K562 (cell line): ENCODE measurements at regions not wholly inside any gene's neighbourhood (a gene's known extent, or its start where the extent isn't known, plus 50 kb on each side); places are given as distances from the start of the nearest gene placed in this dataset.

ENCODE experiments used
- ASH1L ChIP-seq: fragments of 450-650 bp; IDR thresholded peaks from 2 replicates; pipeline ENCODE4 v1.6.1; 2018; ENCODE audit warnings: borderline replicate concordance, mild to moderate bottlenecking, low read depth; ENCODE audit not compliant: partially characterized antibody
- BDP1 ChIP-seq: IDR thresholded peaks from 3 replicates; pipeline ENCODE4 v1.6.1; 2011; ENCODE audit not compliant: insufficient read length, insufficient read depth
- ETV5 ChIP-seq: sonication (generic); formaldehyde crosslinking; IDR thresholded peaks from 2 replicates; pipeline ENCODE4 v1.4.0; 2020; ENCODE audit warnings: low read depth, mild to moderate bottlenecking, missing genetic modification reagents
- GABPA ChIP-seq: fragments of 200-800 bp; sonication (Bioruptor generic); conservative IDR thresholded peaks from 2 replicates; pipeline ENCODE4 v1.6.1; 2016; ENCODE audit warnings: low read depth, missing genetic modification characterization, missing compliant biosample characterization
- KAT8 ChIP-seq: fragments of 450-650 bp; IDR thresholded peaks from 2 replicates; pipeline ENCODE4 v1.6.1; 2016; ENCODE audit warnings: low read depth, mild to moderate bottlenecking
- NEUROD1 ChIP-seq: fragments of 150-350 bp; IDR thresholded peaks from 2 replicates; pipeline ENCODE4 v1.6.1; 2014; ENCODE audit warnings: borderline replicate concordance, low read length, low read depth; ENCODE audit not compliant: partially characterized antibody
- PCBP2 ChIP-seq: fragments of 200-400 bp; formaldehyde crosslinking; IDR thresholded peaks from 2 replicates; pipeline ENCODE4 v1.6.1; 2018; ENCODE audit warnings: low read length, low read depth, mild to moderate bottlenecking, moderate library complexity; ENCODE audit not compliant: poor library complexity, severe bottlenecking
- PYGO2 ChIP-seq: fragments of 450-650 bp; IDR thresholded peaks from 2 replicates; pipeline ENCODE4 v1.6.1; 2016; ENCODE audit warnings: mild to moderate bottlenecking, missing genetic modification characterization, moderate library complexity, missing compliant biosample characterization
- RBM14 ChIP-seq: fragments of 200-400 bp; formaldehyde crosslinking; IDR thresholded peaks from 2 replicates; pipeline ENCODE4 v1.6.1; 2018; ENCODE audit warnings: low read depth, mild to moderate bottlenecking, low read length, moderate library complexity, borderline replicate concordance; ENCODE audit not compliant: insufficient read depth
- RHOXF2B ChIP-seq: fragments of 250-450 bp; sonication (Bioruptor Pico); conservative IDR thresholded peaks from 2 replicates; pipeline ENCODE4 v1.5.1; 2021
- SAFB ChIP-seq: fragments of 200-400 bp; formaldehyde crosslinking; IDR thresholded peaks from 2 replicates; pipeline ENCODE4 v1.6.1; 2017; ENCODE audit warnings: low read depth, low read length, borderline replicate concordance
- SNIP1 ChIP-seq: fragments of 450-650 bp; IDR thresholded peaks from 2 replicates; pipeline ENCODE4 v1.7.1; 2017; ENCODE audit warnings: low read depth, mild to moderate bottlenecking
- SNRNP70 ChIP-seq: fragments of 200-400 bp; formaldehyde crosslinking; optimal IDR thresholded peaks from 2 replicates; pipeline ENCODE3; 2017; ENCODE audit warnings: low read depth, low read length
- SPI1 ChIP-seq: IDR thresholded peaks from 2 replicates; pipeline ENCODE4 v1.6.1; 2011; ENCODE audit warnings: low read depth, low read length, control low read depth, borderline replicate concordance
- SRSF3 ChIP-seq: fragments of 200-400 bp; formaldehyde crosslinking; IDR thresholded peaks from 2 replicates; pipeline ENCODE4 v1.6.1; 2016; ENCODE audit warnings: mild to moderate bottlenecking, low read length, moderate library complexity; ENCODE audit not compliant: insufficient read depth
- ZNF3 ChIP-seq: fragments of 250-450 bp; sonication (Bioruptor Pico); IDR thresholded peaks from 2 replicates; pipeline ENCODE4 v1.5.0; 2021; ENCODE audit warnings: mild to moderate bottlenecking, moderate library complexity
- ZNF561 ChIP-seq: fragments of 450-650 bp; formaldehyde crosslinking; conservative IDR thresholded peaks from 2 replicates; pipeline ENCODE4 v1.4.0; 2020; ENCODE audit warnings: mild to moderate bottlenecking, moderate library complexity
- ZNF717 ChIP-seq: fragments of 250-450 bp; sonication (Bioruptor Pico); IDR thresholded peaks from 2 replicates; pipeline ENCODE4 v1.5.0; 2021
- TF ChIP-seq, protein P1 (sequence below): sonication (generic); formaldehyde crosslinking; IDR thresholded peaks from 2 replicates; pipeline ENCODE4 v1.8.0; 2023; ENCODE audit warnings: missing genetic modification reagents, mild to moderate bottlenecking, borderline replicate concordance
- TF ChIP-seq, protein P2 (sequence below): fragments of 450-650 bp; formaldehyde crosslinking; IDR thresholded peaks from 2 replicates; pipeline ENCODE4 v1.4.0; 2022; ENCODE audit warnings: missing genetic modification characterization
- TF ChIP-seq, protein P3 (sequence below): fragments of 250-450 bp; sonication (Bioruptor Pico); IDR thresholded peaks from 2 replicates; pipeline ENCODE4 v1.8.0; 2021; ENCODE audit warnings: mild to moderate bottlenecking, moderate library complexity

DNA sequence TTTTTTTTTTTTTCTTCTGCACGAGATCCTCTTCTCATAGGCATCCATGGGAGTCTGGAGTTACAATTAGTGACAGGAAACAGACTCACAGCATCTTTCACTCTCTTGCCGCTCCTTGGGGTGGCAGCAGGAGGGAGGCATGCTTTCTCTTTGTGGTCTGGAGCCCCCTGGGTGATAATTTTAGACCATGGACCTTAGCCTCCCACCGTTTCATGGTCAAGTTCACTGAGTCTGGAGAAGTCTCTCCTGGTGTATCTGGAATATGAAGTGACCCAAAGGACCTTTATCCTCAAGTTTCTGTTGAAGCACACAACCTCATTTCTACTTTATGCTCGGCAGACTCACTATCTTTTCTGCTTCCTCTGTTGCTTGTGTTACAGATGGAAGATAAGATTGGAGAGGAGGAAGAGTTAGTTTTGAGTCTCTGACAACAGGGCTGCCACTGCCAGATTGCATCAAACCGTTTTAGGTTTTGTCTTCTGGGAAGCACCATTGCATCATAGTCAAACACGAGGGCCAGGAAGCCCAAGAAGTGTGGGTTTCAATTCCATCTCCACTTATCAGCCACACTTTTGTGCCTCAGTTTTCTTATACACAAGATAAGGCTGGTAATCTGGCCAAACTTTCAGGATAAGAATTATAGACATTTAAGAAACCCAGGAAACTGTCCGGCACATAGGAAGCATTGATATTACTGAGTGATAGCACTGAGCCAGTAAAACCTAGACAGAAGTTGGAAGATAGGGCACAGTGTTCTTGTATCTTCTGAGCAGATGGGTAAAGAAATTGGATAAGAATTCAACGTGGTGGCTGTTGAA, 62.3 kb downstream of the ADCYAP1 start (continued):
- TF ChIP-seq, protein P1, sequence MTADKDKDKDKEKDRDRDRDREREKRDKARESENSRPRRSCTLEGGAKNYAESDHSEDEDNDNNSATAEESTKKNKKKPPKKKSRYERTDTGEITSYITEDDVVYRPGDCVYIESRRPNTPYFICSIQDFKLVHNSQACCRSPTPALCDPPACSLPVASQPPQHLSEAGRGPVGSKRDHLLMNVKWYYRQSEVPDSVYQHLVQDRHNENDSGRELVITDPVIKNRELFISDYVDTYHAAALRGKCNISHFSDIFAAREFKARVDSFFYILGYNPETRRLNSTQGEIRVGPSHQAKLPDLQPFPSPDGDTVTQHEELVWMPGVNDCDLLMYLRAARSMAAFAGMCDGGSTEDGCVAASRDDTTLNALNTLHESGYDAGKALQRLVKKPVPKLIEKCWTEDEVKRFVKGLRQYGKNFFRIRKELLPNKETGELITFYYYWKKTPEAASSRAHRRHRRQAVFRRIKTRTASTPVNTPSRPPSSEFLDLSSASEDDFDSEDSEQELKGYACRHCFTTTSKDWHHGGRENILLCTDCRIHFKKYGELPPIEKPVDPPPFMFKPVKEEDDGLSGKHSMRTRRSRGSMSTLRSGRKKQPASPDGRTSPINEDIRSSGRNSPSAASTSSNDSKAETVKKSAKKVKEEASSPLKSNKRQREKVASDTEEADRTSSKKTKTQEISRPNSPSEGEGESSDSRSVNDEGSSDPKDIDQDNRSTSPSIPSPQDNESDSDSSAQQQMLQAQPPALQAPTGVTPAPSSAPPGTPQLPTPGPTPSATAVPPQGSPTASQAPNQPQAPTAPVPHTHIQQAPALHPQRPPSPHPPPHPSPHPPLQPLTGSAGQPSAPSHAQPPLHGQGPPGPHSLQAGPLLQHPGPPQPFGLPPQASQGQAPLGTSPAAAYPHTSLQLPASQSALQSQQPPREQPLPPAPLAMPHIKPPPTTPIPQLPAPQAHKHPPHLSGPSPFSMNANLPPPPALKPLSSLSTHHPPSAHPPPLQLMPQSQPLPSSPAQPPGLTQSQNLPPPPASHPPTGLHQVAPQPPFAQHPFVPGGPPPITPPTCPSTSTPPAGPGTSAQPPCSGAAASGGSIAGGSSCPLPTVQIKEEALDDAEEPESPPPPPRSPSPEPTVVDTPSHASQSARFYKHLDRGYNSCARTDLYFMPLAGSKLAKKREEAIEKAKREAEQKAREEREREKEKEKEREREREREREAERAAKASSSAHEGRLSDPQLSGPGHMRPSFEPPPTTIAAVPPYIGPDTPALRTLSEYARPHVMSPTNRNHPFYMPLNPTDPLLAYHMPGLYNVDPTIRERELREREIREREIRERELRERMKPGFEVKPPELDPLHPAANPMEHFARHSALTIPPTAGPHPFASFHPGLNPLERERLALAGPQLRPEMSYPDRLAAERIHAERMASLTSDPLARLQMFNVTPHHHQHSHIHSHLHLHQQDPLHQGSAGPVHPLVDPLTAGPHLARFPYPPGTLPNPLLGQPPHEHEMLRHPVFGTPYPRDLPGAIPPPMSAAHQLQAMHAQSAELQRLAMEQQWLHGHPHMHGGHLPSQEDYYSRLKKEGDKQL, result no peak
- no peak for TF ChIP-seq ASH1L
- no peak for TF ChIP-seq ZNF3 (CRISPR knock-in tag)
- TF ChIP-seq RBM14, result no peak
- TF ChIP-seq ZNF561 (CRISPR knock-in tag), result no peak
- TF ChIP-seq PYGO2 (tag), result no peak; the same call in 1 of the 2 replicates
- no peak for TF ChIP-seq NEUROD1
- no peak for TF ChIP-seq SAFB
- no peak for TF ChIP-seq BDP1
- TF ChIP-seq, protein P2, sequence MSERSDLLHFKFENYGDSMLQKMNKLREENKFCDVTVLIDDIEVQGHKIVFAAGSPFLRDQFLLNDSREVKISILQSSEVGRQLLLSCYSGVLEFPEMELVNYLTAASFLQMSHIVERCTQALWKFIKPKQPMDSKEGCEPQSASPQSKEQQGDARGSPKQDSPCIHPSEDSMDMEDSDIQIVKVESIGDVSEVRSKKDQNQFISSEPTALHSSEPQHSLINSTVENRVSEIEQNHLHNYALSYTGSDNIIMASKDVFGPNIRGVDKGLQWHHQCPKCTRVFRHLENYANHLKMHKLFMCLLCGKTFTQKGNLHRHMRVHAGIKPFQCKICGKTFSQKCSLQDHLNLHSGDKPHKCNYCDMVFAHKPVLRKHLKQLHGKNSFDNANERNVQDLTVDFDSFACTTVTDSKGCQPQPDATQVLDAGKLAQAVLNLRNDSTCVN (CRISPR knock-in tag), result no peak
- no peak for TF ChIP-seq KAT8
- no peak for TF ChIP-seq SRSF3
- TF ChIP-seq, protein P3, sequence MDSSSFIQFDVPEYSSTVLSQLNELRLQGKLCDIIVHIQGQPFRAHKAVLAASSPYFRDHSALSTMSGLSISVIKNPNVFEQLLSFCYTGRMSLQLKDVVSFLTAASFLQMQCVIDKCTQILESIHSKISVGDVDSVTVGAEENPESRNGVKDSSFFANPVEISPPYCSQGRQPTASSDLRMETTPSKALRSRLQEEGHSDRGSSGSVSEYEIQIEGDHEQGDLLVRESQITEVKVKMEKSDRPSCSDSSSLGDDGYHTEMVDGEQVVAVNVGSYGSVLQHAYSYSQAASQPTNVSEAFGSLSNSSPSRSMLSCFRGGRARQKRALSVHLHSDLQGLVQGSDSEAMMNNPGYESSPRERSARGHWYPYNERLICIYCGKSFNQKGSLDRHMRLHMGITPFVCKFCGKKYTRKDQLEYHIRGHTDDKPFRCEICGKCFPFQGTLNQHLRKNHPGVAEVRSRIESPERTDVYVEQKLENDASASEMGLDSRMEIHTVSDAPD (CRISPR knock-in tag), result no peak
- no peak for TF ChIP-seq ZNF717 (CRISPR knock-in tag)
- TF ChIP-seq RHOXF2B (CRISPR knock-in tag), result no peak
- no peak for TF ChIP-seq SNIP1
- TF ChIP-seq GABPA (tag), result peak; percentile 48; the same call in 1 of the 2 replicates
- no peak for TF ChIP-seq SNRNP70
- TF ChIP-seq SPI1, result no peak
- no peak for TF ChIP-seq ETV5
- no peak for TF ChIP-seq PCBP2
